Testis (tissue), 2 donors: ENCODE measurements at regions not wholly inside any gene's neighbourhood (a gene's known extent, or its start where the extent isn't known, plus 50 kb on each side); places are given as distances from the start of the nearest gene placed in this dataset.
"Not testable (repeated sequence)": the region's sequence is repeated elsewhere in the genome, so short reads cannot be mapped to it uniquely, and the experiment has no call there.

Source experiments
- DNase-seq: peaks from one replicate; pipeline ENCODE4 v3.0.0-alpha.2; 2019
- H3K27ac ChIP-seq, 2 donors: fragments of 200-600 bp; sonication (generic); one replicate each; pipeline ENCODE4 v1.5.1; 2019
- H3K27me3 ChIP-seq: fragments of 200-600 bp; sonication (generic); one replicate; pipeline ENCODE4 v1.5.1; 2019
- H3K36me3 ChIP-seq: fragments of 200-600 bp; sonication (generic); one replicate; pipeline ENCODE4 v1.5.1; 2017; ENCODE audit warnings: low read depth; ENCODE audit errors: missing control alignments
- H3K4me1 ChIP-seq: fragments of 200-600 bp; sonication (generic); one replicate; pipeline ENCODE4 v1.5.1; 2019
- H3K4me3 ChIP-seq, 2 donors: fragments of 200-600 bp; sonication (generic); one replicate each; pipeline ENCODE4 v1.5.1; 2017 to 2019
- H3K9me3 ChIP-seq: fragments of 200-600 bp; sonication (generic); one replicate; pipeline ENCODE4 v1.5.1; 2017
- POLR2A ChIP-seq: fragments of 450-650 bp; IDR thresholded peaks from one replicate; pipeline ENCODE4 v1.6.1; 2017; ENCODE audit warnings: antibody characterized with exemption, mild to moderate bottlenecking, moderate library complexity
- WGBS, 2 donors: methylation state at CpG; one replicate each; pipeline ENCODE4 v1.1.5; 2018; 5-methylcytosine and 5-hydroxymethylcytosine counted together
- intact Hi-C: fragments of 100-400 bp; cut with DNase I; formaldehyde crosslinking; loops from one replicate; pipeline ENCODE4 v1.15.1; 2023; ENCODE audit warnings: low total_unique reads
- TF ChIP-seq, protein P1 (sequence below), 3 experiments: fragments of 450-650 bp in 2 of 3; fragments of 200-600 bp in 1 of 3; sonication (generic) in 1 of 3; IDR thresholded peaks; one replicate each; pipeline ENCODE4 v1.5.1; 2016 to 2019; ENCODE audit warnings: antibody characterized with exemption in 3 of 3, mild to moderate bottlenecking in 2 of 3, moderate library complexity in 1 of 3

DNA sequence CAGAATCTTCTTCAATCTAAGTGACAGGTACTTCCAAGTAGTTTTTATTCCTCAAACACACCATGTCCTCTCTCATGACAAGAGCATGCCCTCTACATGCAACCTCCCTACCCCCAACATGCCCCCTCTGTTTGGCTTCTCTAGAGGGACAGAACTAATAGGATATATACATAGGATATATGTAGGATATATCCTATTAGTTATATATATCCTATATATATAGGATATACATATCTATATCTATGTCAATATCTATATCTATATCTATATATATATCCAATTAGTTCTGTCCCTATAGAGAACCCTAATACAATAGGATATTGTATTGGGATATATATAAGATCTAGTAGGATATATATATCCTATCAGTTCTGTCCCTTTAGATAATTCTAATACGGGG, 701.9 kb upstream of the MIR17HG start:
- intact Hi-C loops = no loop called here
- 92 to 98% methylated on average over 1 of the region's 1 CpG for WGBS, 2 donors
- no peaks in the 10 kb centered on the region for H3K9me3 ChIP-seq

DNA sequence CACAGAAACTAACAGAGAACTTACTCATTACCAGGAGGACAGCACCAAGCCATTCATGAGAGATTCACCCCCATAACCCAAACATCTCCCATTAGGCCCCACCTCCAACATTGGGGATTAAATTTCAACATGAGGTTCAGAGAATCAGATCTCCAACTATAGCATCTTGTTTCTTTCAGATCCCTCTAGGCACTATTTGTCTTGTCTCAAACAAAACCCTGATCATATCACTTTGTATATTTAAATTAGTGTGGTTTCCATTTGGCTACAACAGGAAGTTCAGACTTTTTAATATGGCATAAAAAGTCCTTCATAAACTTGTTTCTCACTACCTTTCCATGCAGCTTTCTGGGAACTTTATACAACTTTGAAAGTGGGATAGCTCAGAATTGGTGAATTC, 699.0 kb upstream of the MIR17HG start:
- H3K27ac ChIP-seq = no peak overlapping the region
- DNase-seq = no peak
- no peaks in the 10 kb centered on the region for H3K27me3 ChIP-seq
- TF ChIP-seq, protein P1, sequence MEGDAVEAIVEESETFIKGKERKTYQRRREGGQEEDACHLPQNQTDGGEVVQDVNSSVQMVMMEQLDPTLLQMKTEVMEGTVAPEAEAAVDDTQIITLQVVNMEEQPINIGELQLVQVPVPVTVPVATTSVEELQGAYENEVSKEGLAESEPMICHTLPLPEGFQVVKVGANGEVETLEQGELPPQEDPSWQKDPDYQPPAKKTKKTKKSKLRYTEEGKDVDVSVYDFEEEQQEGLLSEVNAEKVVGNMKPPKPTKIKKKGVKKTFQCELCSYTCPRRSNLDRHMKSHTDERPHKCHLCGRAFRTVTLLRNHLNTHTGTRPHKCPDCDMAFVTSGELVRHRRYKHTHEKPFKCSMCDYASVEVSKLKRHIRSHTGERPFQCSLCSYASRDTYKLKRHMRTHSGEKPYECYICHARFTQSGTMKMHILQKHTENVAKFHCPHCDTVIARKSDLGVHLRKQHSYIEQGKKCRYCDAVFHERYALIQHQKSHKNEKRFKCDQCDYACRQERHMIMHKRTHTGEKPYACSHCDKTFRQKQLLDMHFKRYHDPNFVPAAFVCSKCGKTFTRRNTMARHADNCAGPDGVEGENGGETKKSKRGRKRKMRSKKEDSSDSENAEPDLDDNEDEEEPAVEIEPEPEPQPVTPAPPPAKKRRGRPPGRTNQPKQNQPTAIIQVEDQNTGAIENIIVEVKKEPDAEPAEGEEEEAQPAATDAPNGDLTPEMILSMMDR (IDR thresholded peaks at IDR 0.05) = no peak
- no peak for TF ChIP-seq POLR2A
- no peak overlapping the region for H3K4me3 ChIP-seq
- no peaks in the 10 kb centered on the region for H3K36me3 ChIP-seq
- H3K9me3 ChIP-seq = no peaks in the 10 kb centered on the region
- no peaks in the 10 kb centered on the region for H3K4me1 ChIP-seq
- intact Hi-C loops = no loop called here

More for the DNA sequence above, 701.9 kb upstream of the MIR17HG start:
- DNase-seq = no peak
- no peak overlapping the region for H3K27ac ChIP-seq
- no peaks in the 10 kb centered on the region for H3K36me3 ChIP-seq
- no peak overlapping the region for H3K4me3 ChIP-seq
- no peaks in the 10 kb centered on the region for H3K4me1 ChIP-seq
- no peak for TF ChIP-seq POLR2A
- TF ChIP-seq, protein P1 (IDR thresholded peaks at IDR 0.05) = no peak
- H3K27me3 ChIP-seq = no peaks in the 10 kb centered on the region

DNA sequence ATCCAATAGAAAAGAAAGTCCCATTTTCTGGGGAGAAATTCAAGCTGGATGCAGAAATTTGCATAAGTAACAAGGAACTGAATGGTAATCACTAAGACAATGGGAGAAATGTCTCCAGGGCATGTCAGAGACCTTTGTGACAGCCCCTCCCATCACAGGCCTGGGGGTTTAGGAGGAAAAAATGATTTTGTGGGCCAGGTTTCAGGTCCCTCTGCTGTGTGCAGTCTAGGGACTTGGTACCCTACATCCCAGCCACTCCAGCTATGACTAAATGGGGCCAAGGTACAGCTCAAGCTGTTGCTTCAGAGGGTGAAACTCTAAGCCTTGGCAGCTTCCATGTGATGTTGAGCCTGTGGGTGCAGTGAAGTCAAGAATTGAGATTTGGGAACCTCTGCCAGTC, 695.5 kb upstream of the MIR17HG start:
- no peak overlapping the region for H3K27ac ChIP-seq
- H3K9me3 ChIP-seq = no peaks in the 10 kb centered on the region
- no peak overlapping the region for H3K4me3 ChIP-seq
- TF ChIP-seq POLR2A = no peak
- TF ChIP-seq, protein P1 (IDR thresholded peaks at IDR 0.05) = no peak
- no peaks in the 10 kb centered on the region for H3K4me1 ChIP-seq
- no peaks in the 10 kb centered on the region for H3K36me3 ChIP-seq
- no peak for DNase-seq
- H3K27me3 ChIP-seq = no peaks in the 10 kb centered on the region
- intact Hi-C loops = no loop called here

DNA sequence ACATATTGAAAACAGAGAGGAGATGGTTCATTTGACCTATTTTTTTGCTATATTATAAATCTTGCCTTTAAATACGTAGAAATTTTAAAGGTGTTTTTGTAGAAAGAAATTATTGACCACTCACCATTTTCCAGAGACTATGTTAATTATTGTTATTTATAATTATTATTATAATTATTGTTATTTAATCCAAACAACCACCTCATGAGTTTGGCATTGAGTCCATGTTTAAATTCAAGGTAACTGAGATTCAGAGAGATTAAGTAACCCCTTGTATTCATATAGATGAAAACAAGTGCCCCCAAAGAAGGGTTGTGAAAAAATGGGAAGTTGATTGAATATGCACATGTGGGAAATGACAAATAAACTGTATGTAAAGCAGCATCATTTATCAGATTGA, 692.5 kb upstream of the MIR17HG start:
- intact Hi-C loops = no loop called here
- no peaks in the 10 kb centered on the region for H3K27me3 ChIP-seq
- no peaks in the 10 kb centered on the region for H3K36me3 ChIP-seq
- H3K4me1 ChIP-seq = no peaks in the 10 kb centered on the region
- TF ChIP-seq, protein P1 (IDR thresholded peaks at IDR 0.05) = no peak
- TF ChIP-seq POLR2A = no peak
- no peaks in the 10 kb centered on the region for H3K9me3 ChIP-seq
- H3K4me3 ChIP-seq = no peak overlapping the region
- H3K27ac ChIP-seq = no peak overlapping the region
- no peak for DNase-seq
- 95% methylated on average over 1 of the region's 1 CpG for WGBS, 2 donors

DNA sequence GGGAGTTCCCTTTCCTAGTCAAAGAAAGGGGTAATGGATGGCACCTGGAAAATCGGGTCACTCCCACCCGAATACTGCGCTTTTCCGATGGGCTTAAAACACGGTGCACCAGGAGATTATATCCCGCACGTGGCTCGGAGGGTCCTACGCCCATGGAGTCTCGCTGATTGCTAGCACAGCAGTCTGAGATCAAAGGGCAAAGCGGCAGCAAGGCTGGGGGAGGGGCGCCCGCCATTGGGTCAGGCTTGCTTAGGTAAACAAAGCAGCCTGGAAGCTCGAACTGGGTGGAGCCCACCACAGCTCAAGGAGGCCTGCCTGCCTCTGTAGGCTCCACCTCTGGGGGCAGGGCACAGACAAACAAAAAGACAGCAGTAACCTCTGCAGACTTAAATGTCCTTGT, 683.3 kb upstream of the MIR17HG start:
- H3K27ac ChIP-seq, H3K9me3 ChIP-seq, intact Hi-C loops, H3K4me3 ChIP-seq, H3K27me3 ChIP-seq, DNase-seq, H3K36me3 ChIP-seq, H3K4me1 ChIP-seq: not testable (repeated sequence)
- 93% methylated on average over 14 of the region's 14 CpGs; no CpG with 5 or more reads in 1 of the 2 donors for WGBS, 2 donors
